CD14-positive monocyte (primary cell): ENCODE measurements at regions not wholly inside any gene's neighbourhood (a gene's known extent, or its start where the extent isn't known, plus 50 kb on each side); places are given as distances from the start of the nearest gene placed in this dataset.
A peak's percentile ranks its signal among the peaks of the same experiment; 100 is the strongest.

Experiments
- DNase-seq, 3 donors: peaks; one replicate each; pipeline ENCODE4 v3.0.0-alpha.2; 2011 to 2022
- H2AFZ ChIP-seq: 2 replicates; pipeline ENCODE4 v1.6.0; 2012; ENCODE audit warnings: mild to moderate bottlenecking, low read depth, low read length, inconsistent platforms; ENCODE audit not compliant: insufficient read depth, poor library complexity, severe bottlenecking
- H3K27ac ChIP-seq, 2 donors: 1 replicate in 1 of 2; 2 replicates in 1 of 2; pipeline ENCODE4 v1.5.1; 2012 to 2013; ENCODE audit warnings: low read length in 2 of 2, control low read depth in 1 of 2, inconsistent platforms in 1 of 2, low read depth in 1 of 2, mild to moderate bottlenecking in 1 of 2
- H3K27me3 ChIP-seq, 2 donors: one replicate each; pipeline versions ENCODE4 v1.6.0 to v1.6.1; 2011 to 2013; ENCODE audit warnings: low read length in 2 of 2; ENCODE audit not compliant: control insufficient read depth in 2 of 2, insufficient read depth in 2 of 2
- H3K36me3 ChIP-seq, 2 donors: replicated peaks in 1 of 2; 1 replicate in 1 of 2; 2 replicates in 1 of 2; pipeline versions ENCODE4 v1.5.1 to v1.6.1; 2012 to 2013; ENCODE audit warnings: low read length in 2 of 2, control low read depth in 1 of 2, inconsistent platforms in 1 of 2, mild to moderate bottlenecking in 1 of 2; ENCODE audit not compliant: insufficient read depth in 2 of 2, control insufficient read depth in 1 of 2
- H3K4me1 ChIP-seq, 2 donors: 1 replicate in 1 of 2; 2 replicates in 1 of 2; pipeline versions ENCODE4 v1.5.1 to v1.6.1; 2012 to 2013; ENCODE audit warnings: low read length in 2 of 2, control low read depth in 1 of 2, inconsistent platforms in 1 of 2, mild to moderate bottlenecking in 1 of 2, moderate library complexity in 1 of 2; ENCODE audit not compliant: insufficient read depth in 2 of 2, control insufficient read depth in 1 of 2
- H3K4me2 ChIP-seq: replicated peaks from 2 replicates; pipeline ENCODE3; 2012; ENCODE audit warnings: low read length, moderate library complexity, mild to moderate bottlenecking; ENCODE audit not compliant: poor library complexity, severe bottlenecking; ENCODE audit errors: extremely low read depth
- H3K4me3 ChIP-seq, 3 experiments: fragments of 200-600 bp in 1 of 3; sonication (generic) in 1 of 3; replicated peaks in 1 of 3; 1 replicate in 2 of 3; 2 replicates in 1 of 3; pipeline ENCODE4 v1.5.1; 2011 to 2013; ENCODE audit warnings: low read length in 3 of 3, mild to moderate bottlenecking in 3 of 3, control low read depth in 2 of 3, low read depth in 2 of 3, inconsistent platforms in 1 of 3, moderate library complexity in 1 of 3
- H3K79me2 ChIP-seq: 2 replicates; pipeline ENCODE4 v1.6.0; 2012; ENCODE audit warnings: mild to moderate bottlenecking, control low read depth, inconsistent platforms, low read length, moderate library complexity; ENCODE audit not compliant: insufficient read depth
- H3K9ac ChIP-seq: 2 replicates; pipeline ENCODE4 v1.6.0; 2017; ENCODE audit warnings: low read length, mild to moderate bottlenecking; ENCODE audit not compliant: insufficient read depth, poor library complexity, severe bottlenecking
- H3K9me3 ChIP-seq, 2 donors: replicated peaks in 1 of 2; 1 replicate in 1 of 2; 2 replicates in 1 of 2; pipeline versions ENCODE4 v1.5.1 to v1.6.1; 2012 to 2013; ENCODE audit warnings: low read length in 2 of 2, control low read depth in 1 of 2; ENCODE audit not compliant: control insufficient read depth in 1 of 2, insufficient read depth in 1 of 2
- H4K20me1 ChIP-seq: 2 replicates; pipeline ENCODE4 v1.6.0; 2012; ENCODE audit warnings: mild to moderate bottlenecking, low read length, control low read depth, moderate library complexity; ENCODE audit not compliant: insufficient read depth
- H3K27ac Mint-ChIP-seq, 7 donors: one replicate each; pipeline ENCODE4 v1.8.0; 2020; ENCODE audit warnings: mild to moderate bottlenecking in 7 of 7, mixed read lengths in 7 of 7, moderate library complexity in 6 of 7, inconsistent platforms in 2 of 7
- H3K27me3 Mint-ChIP-seq, 3 donors: one replicate each; pipeline ENCODE4 v1.8.0; 2021 to 2022; ENCODE audit warnings: low read depth in 3 of 3, mild to moderate bottlenecking in 3 of 3, mixed read lengths in 3 of 3, moderate library complexity in 3 of 3, inconsistent platforms in 1 of 3
- H3K36me3 Mint-ChIP-seq, 2 donors: one replicate each; pipeline ENCODE4 v1.8.0; 2020; ENCODE audit warnings: mixed read lengths in 2 of 2, inconsistent platforms in 1 of 2, mild to moderate bottlenecking in 1 of 2
- H3K4me1 Mint-ChIP-seq: one replicate; pipeline ENCODE4 v1.8.0; 2020; ENCODE audit warnings: mild to moderate bottlenecking, mixed read lengths
- H3K4me3 Mint-ChIP-seq, 2 donors: one replicate each; pipeline ENCODE4 v1.8.0; 2020; ENCODE audit warnings: mild to moderate bottlenecking in 2 of 2, mixed read lengths in 2 of 2, moderate library complexity in 1 of 2
- H3K9me3 Mint-ChIP-seq, 7 donors: one replicate each; pipeline ENCODE4 v1.8.0; 2020 to 2022; ENCODE audit warnings: mixed read lengths in 7 of 7, mild to moderate bottlenecking in 6 of 7, moderate library complexity in 6 of 7, inconsistent platforms in 2 of 7
- CTCF ChIP-seq: fragments of 200-600 bp; IDR thresholded peaks from one replicate; pipeline ENCODE4 v1.8.0; 2022; ENCODE audit warnings: antibody characterized with exemption, mild to moderate bottlenecking
- WGBS: methylation state at CpG from one replicate; pipeline ENCODE4 v1.1.5; 2013; ENCODE audit warnings: missing lambda C conversion rate; ENCODE audit not compliant: insufficient coverage; 5-methylcytosine and 5-hydroxymethylcytosine counted together
- intact Hi-C, 2 donors: fragments of 100-400 bp; cut with micrococcal nuclease; formaldehyde crosslinking; loops; one replicate each; pipeline versions ENCODE4 v1.15.0 to v1.15.1; 2023

- no peak overlapping the region for H3K27ac ChIP-seq
- Mint-ChIP-seq H3K36me3 (no peaks in the 10 kb centered on the region), H3K9me3 (peaks cover 0 to 3% (median 0%) of the 10 kb centered on the region in 7 donors), H3K27me3 (peaks cover 0 to 6% (median 1%) of the 10 kb centered on the region in 3 donors), H3K4me3 (no peak overlapping the region), H3K27ac (peak overlapping the region in 6 of 7 donors; percentile 18 to 74 (median 52)), H3K4me1 (peaks cover 14% of the 10 kb centered on the region)
- peaks cover 0 to 7% of the 10 kb centered on the region in 2 donors for H3K4me1 ChIP-seq
- no peaks in the 10 kb centered on the region for H3K9me3 ChIP-seq
- DNase-seq: peak in 2 of 3 donors; percentile 42 to 59
- H3K4me3 ChIP-seq: no peak overlapping the region
- H3K4me2 ChIP-seq: no peak overlapping the region
- 86% methylated on average over 6 of the region's 11 CpGs for WGBS
- H3K9ac ChIP-seq: no peak overlapping the region
- H3K36me3 ChIP-seq: no peaks in the 10 kb centered on the region
- no peaks in the 10 kb centered on the region for H3K27me3 ChIP-seq
- TF ChIP-seq CTCF: no peak
- no peaks in the 10 kb centered on the region for H4K20me1 ChIP-seq
- intact Hi-C loops: no loop called here
- no peak overlapping the region for H2AFZ ChIP-seq
- no peaks in the 10 kb centered on the region for H3K79me2 ChIP-seq
These were observed 55.7 kb upstream of the ACTR3 start for GRCh38 chr2:113834051-113834730.

- no peak overlapping the region for H2AFZ ChIP-seq
- no peaks in the 10 kb centered on the region for H3K36me3 ChIP-seq
- Mint-ChIP-seq H3K9me3 (peaks cover 0 to 5% (median 0%) of the 10 kb centered on the region in 7 donors), H3K4me1 (peaks cover 17% of the 10 kb centered on the region), H3K27me3 (peaks cover 0 to 8% (median 1%) of the 10 kb centered on the region in 3 donors), H3K36me3 (no peaks in the 10 kb centered on the region), H3K4me3 (no peak overlapping the region), H3K27ac (no peak overlapping the region)
- H3K4me2 ChIP-seq: no peak overlapping the region
- no peak overlapping the region for H3K27ac ChIP-seq
- TF ChIP-seq CTCF: no peak
- H3K4me1 ChIP-seq: peaks cover 0 to 7% of the 10 kb centered on the region in 2 donors
- H3K27me3 ChIP-seq: no peaks in the 10 kb centered on the region
- H3K79me2 ChIP-seq: no peaks in the 10 kb centered on the region
- no peak overlapping the region for H3K4me3 ChIP-seq
- no peak overlapping the region for H3K9ac ChIP-seq
- no peaks in the 10 kb centered on the region for H4K20me1 ChIP-seq
- DNase-seq: no peak
- no CpG with 5 or more reads among the region's 4 CpGs for WGBS
- no peaks in the 10 kb centered on the region for H3K9me3 ChIP-seq
- intact Hi-C loops: no loop called here
These were observed 57.0 kb upstream of the ACTR3 start for GRCh38 chr2:113832795-113833290.
